ENCODE measurements at regions not wholly inside any gene's neighbourhood (a gene's known extent, or its start where the extent isn't known, plus 50 kb on each side); places are given as distances from the start of the nearest gene placed in this dataset.
"Not testable (repeated sequence)": the region's sequence is repeated elsewhere in the genome, so short reads cannot be mapped to it uniquely, and the experiment has no call there.

- H3K4me1 ChIP-seq (ENCODE audit: control insufficient read depth, extremely low read depth, insufficient read depth, low read length), result no peaks in the 10 kb centered on the region
- FAIRE-seq (no peak), DNase-seq (ENCODE audit: low read depth, low spot score) (no peak)
- no peaks in the 10 kb centered on the region for H3K27me3 ChIP-seq (ENCODE audit: control insufficient read depth, extremely low read depth, insufficient read depth, low read length)
- no peak for TF ChIP-seq CTCF (optimal IDR thresholded peaks at IDR 0.05 in 1 of 3, IDR thresholded peaks at IDR 0.05 in 1 of 3, conservative IDR thresholded peaks at IDR 0.05 in 1 of 3; ENCODE audit: extremely low read depth in 1 of 3, insufficient read depth in 2 of 3, low read length in 3 of 3)
- TF ChIP-seq EZH2 (IDR thresholded peaks at IDR 0.05; ENCODE audit: low read length), result no peak
- no peaks in the 10 kb centered on the region for H3K9me3 ChIP-seq (ENCODE audit: control insufficient read depth, low read depth, low read length)
- H3K9me1 ChIP-seq (ENCODE audit: control insufficient read depth, extremely low read depth, insufficient read depth, low read length), result no peaks in the 10 kb centered on the region
- no peak overlapping the region for H3K27ac ChIP-seq (ENCODE audit: control insufficient read depth, insufficient read depth, low read length)
- no peak overlapping the region for H3K4me3 ChIP-seq (ENCODE audit: control insufficient read depth in 2 of 3, extremely low read depth in 1 of 3, insufficient read depth in 2 of 3, low read depth in 1 of 3, low read length in 3 of 3)
- no peaks in the 10 kb centered on the region for H3K36me3 ChIP-seq (ENCODE audit: control insufficient read depth in 2 of 2, extremely low read depth in 1 of 2, insufficient read depth in 2 of 2, low read length in 2 of 2)
- H3K4me2 ChIP-seq (ENCODE audit: control insufficient read depth, extremely low read depth, insufficient read depth, low read depth, low read length), result no peak overlapping the region
- H3K79me2 ChIP-seq (ENCODE audit: control insufficient read depth, insufficient read depth, low read length), result no peaks in the 10 kb centered on the region
- dilution Hi-C loops (cut with MboI; ENCODE audit: extremely low pct_ligation_motif_present, low sequenced_read_pairs), result no loop called here
- H2AFZ ChIP-seq (ENCODE audit: control insufficient read depth, low read length), result no peak overlapping the region
- no peak overlapping the region for H3K9ac ChIP-seq (ENCODE audit: control insufficient read depth, extremely low read depth, insufficient read depth, low read length)
- no peaks in the 10 kb centered on the region for H4K20me1 ChIP-seq (ENCODE audit: control insufficient read depth, extremely low read depth, insufficient read depth, low read length)
Measured at GRCh38 chr1:190942475-190942874, 464.8 kb upstream of the BRINP3 start.

- H3K9me1 ChIP-seq (ENCODE audit: control insufficient read depth, extremely low read depth, insufficient read depth, low read length); H3K4me3 ChIP-seq (ENCODE audit: control insufficient read depth in 2 of 3, extremely low read depth in 1 of 3, insufficient read depth in 2 of 3, low read depth in 1 of 3, low read length in 3 of 3); H3K4me2 ChIP-seq (ENCODE audit: control insufficient read depth, extremely low read depth, insufficient read depth, low read depth, low read length); FAIRE-seq; H2AFZ ChIP-seq (ENCODE audit: control insufficient read depth, low read length); H3K79me2 ChIP-seq (ENCODE audit: control insufficient read depth, insufficient read depth, low read length); H4K20me1 ChIP-seq (ENCODE audit: control insufficient read depth, extremely low read depth, insufficient read depth, low read length); H3K27me3 ChIP-seq (ENCODE audit: control insufficient read depth, extremely low read depth, insufficient read depth, low read length); DNase-seq (ENCODE audit: low read depth, low spot score); H3K9ac ChIP-seq (ENCODE audit: control insufficient read depth, extremely low read depth, insufficient read depth, low read length); H3K4me1 ChIP-seq (ENCODE audit: control insufficient read depth, extremely low read depth, insufficient read depth, low read length); dilution Hi-C loops (cut with MboI; ENCODE audit: extremely low pct_ligation_motif_present, low sequenced_read_pairs); H3K9me3 ChIP-seq (ENCODE audit: control insufficient read depth, low read depth, low read length); H3K36me3 ChIP-seq (ENCODE audit: control insufficient read depth in 2 of 2, extremely low read depth in 1 of 2, insufficient read depth in 2 of 2, low read length in 2 of 2); H3K27ac ChIP-seq (ENCODE audit: control insufficient read depth, insufficient read depth, low read length): not testable (repeated sequence)
Measured at GRCh38 chr1:190943722-190944121, 466.1 kb upstream of the BRINP3 start.

GRCh38 chr1:190949939-190950338 lies 472.3 kb upstream of the BRINP3 start:
- Histone ChIP-seq H3K27ac (ENCODE audit: control insufficient read depth, insufficient read depth, low read length) (no peak overlapping the region), H3K4me2 (ENCODE audit: control insufficient read depth, extremely low read depth, insufficient read depth, low read depth, low read length) (no peak overlapping the region), H4K20me1 (ENCODE audit: control insufficient read depth, extremely low read depth, insufficient read depth, low read length) (no peaks in the 10 kb centered on the region), H3K36me3 (ENCODE audit: control insufficient read depth in 2 of 2, extremely low read depth in 1 of 2, insufficient read depth in 2 of 2, low read length in 2 of 2) (no peaks in the 10 kb centered on the region), H3K9ac (ENCODE audit: control insufficient read depth, extremely low read depth, insufficient read depth, low read length) (no peak overlapping the region), H3K4me3 (ENCODE audit: control insufficient read depth in 2 of 3, extremely low read depth in 1 of 3, insufficient read depth in 2 of 3, low read depth in 1 of 3, low read length in 3 of 3) (no peak overlapping the region), H3K79me2 (ENCODE audit: control insufficient read depth, insufficient read depth, low read length) (no peaks in the 10 kb centered on the region), H3K27me3 (ENCODE audit: control insufficient read depth, extremely low read depth, insufficient read depth, low read length) (no peaks in the 10 kb centered on the region), H3K9me1 (ENCODE audit: control insufficient read depth, extremely low read depth, insufficient read depth, low read length) (no peaks in the 10 kb centered on the region), H3K4me1 (ENCODE audit: control insufficient read depth, extremely low read depth, insufficient read depth, low read length) (no peaks in the 10 kb centered on the region), H2AFZ (ENCODE audit: control insufficient read depth, low read length) (no peak overlapping the region), H3K9me3 (ENCODE audit: control insufficient read depth, low read depth, low read length) (no peaks in the 10 kb centered on the region)
- no peak for DNase-seq (ENCODE audit: low read depth, low spot score)
- dilution Hi-C loops (cut with MboI; ENCODE audit: extremely low pct_ligation_motif_present, low sequenced_read_pairs), result no loop called here
- TF ChIP-seq EZH2 (IDR thresholded peaks at IDR 0.05; ENCODE audit: low read length) (no peak), CTCF (optimal IDR thresholded peaks at IDR 0.05 in 1 of 3, IDR thresholded peaks at IDR 0.05 in 1 of 3, conservative IDR thresholded peaks at IDR 0.05 in 1 of 3; ENCODE audit: extremely low read depth in 1 of 3, insufficient read depth in 2 of 3, low read length in 3 of 3) (no peak)
- no peak for FAIRE-seq

Measured in keratinocyte (primary cell).